ENCODE measurements at regions not wholly inside any gene's neighbourhood (a gene's known extent, or its start where the extent isn't known, plus 50 kb on each side); places are given as distances from the start of the nearest gene placed in this dataset.

DNA sequence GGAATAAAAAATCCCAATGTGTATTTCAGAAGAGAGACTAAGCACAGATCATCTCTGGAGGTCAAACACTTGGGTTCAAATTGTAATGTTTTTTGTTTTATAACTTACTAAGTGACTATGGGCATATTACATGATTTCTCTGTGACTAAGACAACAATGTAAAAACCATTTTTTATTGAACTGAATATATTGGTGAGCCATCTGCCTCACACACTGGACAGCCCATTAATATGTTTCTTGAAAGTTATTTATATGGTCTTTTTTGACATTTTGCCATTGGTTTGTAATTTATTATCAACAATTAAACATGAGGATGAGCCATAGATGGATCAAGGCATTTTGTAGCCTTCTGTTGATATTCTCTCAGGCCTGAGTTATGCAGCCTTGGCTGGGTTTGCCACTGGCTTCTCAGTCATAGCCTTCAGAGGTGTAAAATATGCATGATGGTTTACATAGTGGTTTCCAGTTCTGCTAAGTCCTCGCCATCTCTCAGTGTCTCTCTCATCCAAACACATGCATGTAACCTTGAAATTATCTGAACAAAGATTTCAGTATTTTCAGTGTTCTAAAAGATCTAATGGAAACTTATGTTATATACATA, 997.2 kb downstream of the DIPK2A start:
- TF ChIP-seq, protein P1, sequence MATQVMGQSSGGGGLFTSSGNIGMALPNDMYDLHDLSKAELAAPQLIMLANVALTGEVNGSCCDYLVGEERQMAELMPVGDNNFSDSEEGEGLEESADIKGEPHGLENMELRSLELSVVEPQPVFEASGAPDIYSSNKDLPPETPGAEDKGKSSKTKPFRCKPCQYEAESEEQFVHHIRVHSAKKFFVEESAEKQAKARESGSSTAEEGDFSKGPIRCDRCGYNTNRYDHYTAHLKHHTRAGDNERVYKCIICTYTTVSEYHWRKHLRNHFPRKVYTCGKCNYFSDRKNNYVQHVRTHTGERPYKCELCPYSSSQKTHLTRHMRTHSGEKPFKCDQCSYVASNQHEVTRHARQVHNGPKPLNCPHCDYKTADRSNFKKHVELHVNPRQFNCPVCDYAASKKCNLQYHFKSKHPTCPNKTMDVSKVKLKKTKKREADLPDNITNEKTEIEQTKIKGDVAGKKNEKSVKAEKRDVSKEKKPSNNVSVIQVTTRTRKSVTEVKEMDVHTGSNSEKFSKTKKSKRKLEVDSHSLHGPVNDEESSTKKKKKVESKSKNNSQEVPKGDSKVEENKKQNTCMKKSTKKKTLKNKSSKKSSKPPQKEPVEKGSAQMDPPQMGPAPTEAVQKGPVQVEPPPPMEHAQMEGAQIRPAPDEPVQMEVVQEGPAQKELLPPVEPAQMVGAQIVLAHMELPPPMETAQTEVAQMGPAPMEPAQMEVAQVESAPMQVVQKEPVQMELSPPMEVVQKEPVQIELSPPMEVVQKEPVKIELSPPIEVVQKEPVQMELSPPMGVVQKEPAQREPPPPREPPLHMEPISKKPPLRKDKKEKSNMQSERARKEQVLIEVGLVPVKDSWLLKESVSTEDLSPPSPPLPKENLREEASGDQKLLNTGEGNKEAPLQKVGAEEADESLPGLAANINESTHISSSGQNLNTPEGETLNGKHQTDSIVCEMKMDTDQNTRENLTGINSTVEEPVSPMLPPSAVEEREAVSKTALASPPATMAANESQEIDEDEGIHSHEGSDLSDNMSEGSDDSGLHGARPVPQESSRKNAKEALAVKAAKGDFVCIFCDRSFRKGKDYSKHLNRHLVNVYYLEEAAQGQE (IDR thresholded peaks at IDR 0.05; ENCODE audit: low read depth), result no peak
- TF ChIP-seq RAD21 (IDR thresholded peaks at IDR 0.05; ENCODE audit: low read depth) (no peak), EP300 (IDR thresholded peaks at IDR 0.05; ENCODE audit: borderline replicate concordance) (no peak), YY1 (IDR thresholded peaks at IDR 0.05; ENCODE audit: low read depth) (no peak), CEBPB (IDR thresholded peaks at IDR 0.05) (no peak), TEAD4 (IDR thresholded peaks at IDR 0.05) (no peak), FOXM1 (IDR thresholded peaks at IDR 0.05; ENCODE audit: borderline replicate concordance, low read depth) (no peak), TCF12 (IDR thresholded peaks at IDR 0.05; ENCODE audit: low read depth) (no peak), TAF1 (IDR thresholded peaks at IDR 0.05; ENCODE audit: low read depth) (no peak), CREB1 (IDR thresholded peaks at IDR 0.05; ENCODE audit: low read depth) (no peak), MAX (IDR thresholded peaks at IDR 0.05) (no peak), ZBTB7A (IDR thresholded peaks at IDR 0.05; ENCODE audit: low read depth) (no peak)
- TF ChIP-seq, protein P2, sequence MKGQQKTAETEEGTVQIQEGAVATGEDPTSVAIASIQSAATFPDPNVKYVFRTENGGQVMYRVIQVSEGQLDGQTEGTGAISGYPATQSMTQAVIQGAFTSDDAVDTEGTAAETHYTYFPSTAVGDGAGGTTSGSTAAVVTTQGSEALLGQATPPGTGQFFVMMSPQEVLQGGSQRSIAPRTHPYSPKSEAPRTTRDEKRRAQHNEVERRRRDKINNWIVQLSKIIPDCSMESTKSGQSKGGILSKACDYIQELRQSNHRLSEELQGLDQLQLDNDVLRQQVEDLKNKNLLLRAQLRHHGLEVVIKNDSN (IDR thresholded peaks at IDR 0.05), result no peak
